OCI-LY7 (cell line): ENCODE measurements at regions not wholly inside any gene's neighbourhood (a gene's known extent, or its start where the extent isn't known, plus 50 kb on each side); places are given as distances from the start of the nearest gene placed in this dataset.
A peak's percentile ranks its signal among the peaks of the same experiment; 100 is the strongest.
"Not testable (repeated sequence)": the region's sequence is repeated elsewhere in the genome, so short reads cannot be mapped to it uniquely, and the experiment has no call there.

Experiments used
- BruUV-seq: library from RNA; stranded (reverse); fragments of 400-500 nt; replicated peaks from 2 replicates; lab custom pipeline; 2021; lab: Mats Ljungman, UMichigan
- CTCF ChIA-PET: fragments of 300-600 bp; sonication (Branson Sonifier 250); formaldehyde crosslinking; loops from one replicate; lab custom pipeline; 2022; ENCODE audit warnings: antibody characterized with exemption; ENCODE audit not compliant: unreplicated experiment; lab: Charles Lee
- POLR2A ChIA-PET: fragments of 300-600 bp; sonication (Branson Sonifier 250); formaldehyde crosslinking; loops from one replicate; lab custom pipeline; 2022; ENCODE audit warnings: antibody characterized with exemption; lab: Charles Lee
- DNase-seq: peaks from one replicate; pipeline ENCODE4 v3.0.0-alpha.2; 2015; ENCODE audit warnings: low spot score
- H2AFZ ChIP-seq: fragments of 200-600 bp; sonication (generic), shearing (Covaris generic); 2 replicates; pipeline ENCODE4 v1.6.1; 2014; ENCODE audit warnings: mild to moderate bottlenecking, antibody characterized with exemption, low read length, moderate library complexity
- H3K27ac ChIP-seq: fragments of 200-600 bp; sonication (generic); 2 replicates; pipeline ENCODE4 v1.5.1; 2014; ENCODE audit warnings: mixed run types, low read depth, mild to moderate bottlenecking, moderate library complexity, low read length, inconsistent platforms; ENCODE audit not compliant: poor library complexity, severe bottlenecking
- H3K36me3 ChIP-seq: fragments of 200-600 bp; sonication (generic); 2 replicates; pipeline ENCODE4 v1.6.1; 2014; ENCODE audit warnings: mild to moderate bottlenecking, antibody characterized with exemption, low read length, moderate library complexity, mixed read lengths; ENCODE audit not compliant: insufficient read depth
- H3K4me1 ChIP-seq: fragments of 200-600 bp; sonication (generic); 2 replicates; pipeline ENCODE4 v1.5.1; 2014; ENCODE audit warnings: mild to moderate bottlenecking, low read length; ENCODE audit not compliant: insufficient read depth, poor library complexity, severe bottlenecking
- H3K4me2 ChIP-seq: fragments of 200-600 bp; sonication (generic); 2 replicates; pipeline ENCODE4 v1.6.1; 2014; ENCODE audit warnings: mild to moderate bottlenecking, low read length
- H3K4me3 ChIP-seq: fragments of 200-600 bp; sonication (generic); 2 replicates; pipeline ENCODE4 v1.5.1; 2014; ENCODE audit warnings: mild to moderate bottlenecking, low read depth, low read length; ENCODE audit not compliant: poor library complexity, severe bottlenecking
- H3K79me2 ChIP-seq: fragments of 200-600 bp; sonication (generic); 2 replicates; pipeline ENCODE4 v1.6.1; 2016; ENCODE audit warnings: low read depth, mild to moderate bottlenecking, low read length, moderate library complexity, mixed read lengths; ENCODE audit not compliant: insufficient read depth
- H3K9me2 ChIP-seq: fragments of 200-600 bp; sonication (generic); 2 replicates; pipeline ENCODE4 v1.6.1; 2016; ENCODE audit warnings: mild to moderate bottlenecking, low read length, mixed read lengths; ENCODE audit not compliant: insufficient read depth
- H3K9me3 ChIP-seq: fragments of 200-600 bp; sonication (generic); 2 replicates; pipeline ENCODE4 v1.6.1; 2014; ENCODE audit warnings: mild to moderate bottlenecking, mixed run types, low read length, mixed read lengths
- H4K20me1 ChIP-seq: fragments of 200-600 bp; sonication (generic); 2 replicates; pipeline ENCODE4 v1.6.1; 2014; ENCODE audit warnings: mild to moderate bottlenecking, antibody characterized with exemption, low read length, moderate library complexity, mixed read lengths; ENCODE audit not compliant: insufficient read depth
- EZH2phosphoT487 ChIP-seq: fragments of 200-600 bp; sonication (generic); IDR thresholded peaks from 2 replicates; pipeline ENCODE4 v1.6.1; 2018; ENCODE audit warnings: low read depth, borderline replicate concordance, mild to moderate bottlenecking, mixed run types, antibody characterized with exemption, low read length, moderate library complexity, mixed read lengths
- intact Hi-C: fragments of 100-400 bp; cut with micrococcal nuclease; formaldehyde crosslinking; loops from one replicate; pipeline ENCODE4 v1.10.0; 2022; ENCODE audit not compliant: unreplicated experiment
- TF ChIP-seq, protein P1 (sequence below): fragments of 200-600 bp; sonication (generic); conservative IDR thresholded peaks from 2 replicates; pipeline ENCODE4 v1.5.1; 2014; ENCODE audit warnings: mild to moderate bottlenecking, antibody characterized with exemption, low read length, moderate library complexity, mixed read lengths

DNA sequence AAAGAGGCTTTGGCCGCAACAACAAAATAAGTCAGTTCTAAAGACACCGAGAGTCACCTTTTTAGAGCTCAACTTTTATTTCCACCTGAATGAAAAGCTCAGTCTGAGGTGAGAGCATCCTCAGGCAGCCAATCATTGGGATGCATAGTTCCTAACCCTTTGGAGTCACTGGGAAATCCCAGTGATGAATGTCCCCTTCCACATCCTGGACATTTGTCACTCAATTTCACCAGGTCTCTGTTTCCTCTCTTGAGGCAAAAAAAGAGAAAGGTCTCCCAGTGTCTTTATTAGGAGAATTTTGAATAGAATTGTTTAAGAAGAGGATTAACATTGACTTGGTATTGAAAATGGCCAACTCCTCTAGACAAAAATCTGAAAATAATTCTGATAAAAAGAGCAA is 137.5 kb upstream of the SPRED1 start:
- no peak for TF ChIP-seq EZH2phosphoT487
- TF ChIP-seq, protein P1, sequence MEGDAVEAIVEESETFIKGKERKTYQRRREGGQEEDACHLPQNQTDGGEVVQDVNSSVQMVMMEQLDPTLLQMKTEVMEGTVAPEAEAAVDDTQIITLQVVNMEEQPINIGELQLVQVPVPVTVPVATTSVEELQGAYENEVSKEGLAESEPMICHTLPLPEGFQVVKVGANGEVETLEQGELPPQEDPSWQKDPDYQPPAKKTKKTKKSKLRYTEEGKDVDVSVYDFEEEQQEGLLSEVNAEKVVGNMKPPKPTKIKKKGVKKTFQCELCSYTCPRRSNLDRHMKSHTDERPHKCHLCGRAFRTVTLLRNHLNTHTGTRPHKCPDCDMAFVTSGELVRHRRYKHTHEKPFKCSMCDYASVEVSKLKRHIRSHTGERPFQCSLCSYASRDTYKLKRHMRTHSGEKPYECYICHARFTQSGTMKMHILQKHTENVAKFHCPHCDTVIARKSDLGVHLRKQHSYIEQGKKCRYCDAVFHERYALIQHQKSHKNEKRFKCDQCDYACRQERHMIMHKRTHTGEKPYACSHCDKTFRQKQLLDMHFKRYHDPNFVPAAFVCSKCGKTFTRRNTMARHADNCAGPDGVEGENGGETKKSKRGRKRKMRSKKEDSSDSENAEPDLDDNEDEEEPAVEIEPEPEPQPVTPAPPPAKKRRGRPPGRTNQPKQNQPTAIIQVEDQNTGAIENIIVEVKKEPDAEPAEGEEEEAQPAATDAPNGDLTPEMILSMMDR = no peak
- Histone ChIP-seq H3K27ac (no peak overlapping the region), H4K20me1 (no peaks in the 10 kb centered on the region), H3K4me1 (peaks cover 25% of the 10 kb centered on the region), H2AFZ (no peak overlapping the region), H3K4me2 (no peak overlapping the region), H3K9me3 (no peaks in the 10 kb centered on the region), H3K79me2 (no peaks in the 10 kb centered on the region), H3K9me2 (no peaks in the 10 kb centered on the region), H3K36me3 (no peaks in the 10 kb centered on the region; the same call in 1 of the 2 replicates), H3K4me3 (no peak overlapping the region)
- ChIA-PET POLR2A (interaction anchor here (0.9 to 1.4 kb wide), 8 partner anchors 8 to 397 kb away, joined by 3 to 7 read pairs (median 3); no protein-coding TSS in a partner anchor), CTCF (no interaction called here)
- DNase-seq = no peak
- intact Hi-C loops = no loop called here
- no TSS peak for BruUV-seq

DNA sequence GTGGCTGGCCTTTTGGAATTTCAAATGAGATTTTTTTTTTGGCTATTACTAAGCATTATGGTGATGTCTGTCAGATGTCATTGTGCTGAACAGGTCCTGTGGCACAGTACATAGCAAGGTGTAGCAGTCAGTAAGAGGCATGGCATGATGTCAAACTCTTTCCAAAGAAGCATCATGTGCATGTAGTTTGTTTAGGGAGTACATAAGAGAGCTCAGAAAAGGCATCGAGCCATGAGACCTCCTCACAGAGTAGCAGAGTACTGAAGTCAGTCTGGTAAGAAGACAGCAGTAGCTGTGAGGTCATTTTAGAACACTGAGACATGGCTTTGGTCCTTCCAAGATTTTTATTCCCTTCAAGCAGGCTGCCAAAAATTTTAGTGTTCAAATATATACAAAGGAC is 134.9 kb upstream of the SPRED1 start:
- H2AFZ ChIP-seq = no peak overlapping the region
- H3K27ac ChIP-seq = no peak overlapping the region
- no peaks in the 10 kb centered on the region for H4K20me1 ChIP-seq
- DNase-seq = no peak
- H3K4me1 ChIP-seq = peaks cover 18% of the 10 kb centered on the region
- CTCF ChIA-PET = no interaction called here
- TF ChIP-seq EZH2phosphoT487 = no peak
- TF ChIP-seq, protein P1 = no peak
- no peak overlapping the region for H3K4me3 ChIP-seq
- H3K79me2 ChIP-seq = no peaks in the 10 kb centered on the region
- H3K36me3 ChIP-seq = no peaks in the 10 kb centered on the region; the same call in 1 of the 2 replicates
- POLR2A ChIA-PET = no interaction called here
- H3K9me3 ChIP-seq = no peaks in the 10 kb centered on the region
- no TSS peak for BruUV-seq
- no peak overlapping the region for H3K4me2 ChIP-seq
- intact Hi-C loops = no loop called here
- no peaks in the 10 kb centered on the region for H3K9me2 ChIP-seq

DNA sequence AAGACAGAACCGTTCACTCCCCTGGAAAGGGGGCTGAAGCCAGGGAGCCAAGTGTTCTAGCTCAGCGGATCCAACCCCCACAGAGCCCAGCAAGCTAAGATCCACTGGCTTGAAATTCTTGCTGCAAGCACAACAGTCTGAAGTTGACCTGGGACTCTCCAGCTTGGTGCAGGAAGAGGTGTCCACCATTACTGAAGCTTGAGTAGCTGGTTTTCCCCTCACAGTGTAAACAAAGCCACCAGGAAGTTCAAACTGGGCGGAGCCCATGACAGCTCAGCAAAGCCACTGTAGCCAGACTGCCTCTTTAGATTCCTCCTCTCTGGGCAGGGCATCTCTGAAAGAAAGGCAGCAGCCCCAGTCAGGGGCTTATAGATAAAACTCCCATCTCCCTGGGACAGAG is 132.8 kb upstream of the SPRED1 start:
- CTCF ChIA-PET = not testable (repeated sequence)

More for the DNA sequence above, 132.8 kb upstream of the SPRED1 start:
- peaks cover 18% of the 10 kb centered on the region for H3K4me1 ChIP-seq
- H3K4me2 ChIP-seq, BruUV-seq, H3K36me3 ChIP-seq, H3K9me3 ChIP-seq, H3K79me2 ChIP-seq, H3K9me2 ChIP-seq, H3K4me3 ChIP-seq, H3K27ac ChIP-seq, H4K20me1 ChIP-seq, intact Hi-C loops: not testable (repeated sequence)
- peak; percentile 47 for DNase-seq
- POLR2A ChIA-PET = interaction anchor here (1.3 to 1.5 kb wide), 4 partner anchors 12 to 28 kb away, joined by 3 read pairs; no protein-coding TSS in a partner anchor
- peak overlapping the region; percentile 58; the same call in 1 of the 2 replicates for H2AFZ ChIP-seq
